Neural progenitor cell (in vitro differentiated cells): ENCODE measurements at regions not wholly inside any gene's neighbourhood (a gene's known extent, or its start where the extent isn't known, plus 50 kb on each side); places are given as distances from the start of the nearest gene placed in this dataset.

Source experiments
- DNase-seq: peaks from one replicate; pipeline ENCODE4 v3.0.0-alpha.2; 2016; ENCODE audit warnings: low spot score
- H2AFZ ChIP-seq: fragments of 200-600 bp; sonication (generic); replicated peaks from 2 replicates; pipeline ENCODE4 v1.6.1; 2016; ENCODE audit warnings: antibody characterized with exemption
- H3F3A ChIP-seq: fragments of 200-600 bp; sonication (generic); 2 replicates; pipeline ENCODE4 v1.6.1; 2016; ENCODE audit warnings: antibody characterized with exemption, low read depth
- H3K27ac ChIP-seq: fragments of 200-600 bp; sonication (generic); 2 replicates; pipeline ENCODE4 v1.5.1; 2016; ENCODE audit warnings: mild to moderate bottlenecking
- H3K27me3 ChIP-seq: fragments of 200-600 bp; sonication (generic); 2 replicates; pipeline ENCODE4 v1.6.1; 2016; ENCODE audit warnings: mild to moderate bottlenecking, moderate library complexity
- H3K36me3 ChIP-seq: fragments of 200-600 bp; sonication (generic); 2 replicates; pipeline ENCODE4 v1.5.1; 2016
- H3K4me1 ChIP-seq: fragments of 200-600 bp; sonication (generic); 2 replicates; pipeline ENCODE4 v1.6.1; 2016; ENCODE audit warnings: mixed run types
- H3K4me2 ChIP-seq: fragments of 200-600 bp; sonication (generic); 2 replicates; pipeline ENCODE4 v1.6.1; 2016
- H3K4me3 ChIP-seq: fragments of 200-600 bp; sonication (generic); 2 replicates; pipeline ENCODE4 v1.5.1; 2016
- H3K79me2 ChIP-seq: fragments of 200-600 bp; sonication (generic); 2 replicates; pipeline ENCODE4 v1.6.1; 2016; ENCODE audit warnings: low read depth
- H3K9ac ChIP-seq: fragments of 200-600 bp; sonication (generic); 2 replicates; pipeline ENCODE4 v1.6.1; 2016
- H3K9me3 ChIP-seq: fragments of 200-600 bp; sonication (generic); 2 replicates; pipeline ENCODE4 v1.5.1; 2016; ENCODE audit warnings: low read depth
- H4K20me1 ChIP-seq: fragments of 200-600 bp; sonication (generic); 2 replicates; pipeline ENCODE4 v1.6.1; 2016; ENCODE audit warnings: low read depth
- H3K27ac Mint-ChIP-seq: 3 replicates; pipeline ENCODE4 v1.8.0; 2021; ENCODE audit warnings: mixed read lengths
- H3K27me3 Mint-ChIP-seq: 2 replicates; pipeline ENCODE4 v1.8.0; 2022; ENCODE audit warnings: low read depth, mild to moderate bottlenecking, inconsistent platforms, moderate library complexity, mixed read lengths; ENCODE audit not compliant: insufficient read depth
- H3K36me3 Mint-ChIP-seq: 3 replicates; pipeline ENCODE4 v1.8.0; 2021; ENCODE audit warnings: mixed read lengths
- H3K4me1 Mint-ChIP-seq: 3 replicates; pipeline ENCODE4 v1.8.0; 2021; ENCODE audit warnings: mixed read lengths
- H3K4me3 Mint-ChIP-seq: 3 replicates; pipeline ENCODE4 v1.8.0; 2021; ENCODE audit warnings: mild to moderate bottlenecking, moderate library complexity, mixed read lengths
- H3K9me3 Mint-ChIP-seq: 3 replicates; pipeline ENCODE4 v1.8.0; 2020; ENCODE audit warnings: mixed read lengths
- EZH2 ChIP-seq: fragments of 200-600 bp; sonication (generic); IDR thresholded peaks from 2 replicates; pipeline ENCODE4 v1.6.1; 2017; ENCODE audit warnings: antibody characterized with exemption, mild to moderate bottlenecking, moderate library complexity
- EZH2phosphoT487 ChIP-seq: fragments of 200-600 bp; sonication (generic); IDR thresholded peaks from 2 replicates; pipeline ENCODE4 v1.6.1; 2017; ENCODE audit warnings: antibody characterized with exemption
- TF ChIP-seq, protein P1 (sequence below): fragments of 200-600 bp; sonication (generic); IDR thresholded peaks from 2 replicates; pipeline ENCODE4 v1.5.1; 2017; ENCODE audit warnings: antibody characterized with exemption, mild to moderate bottlenecking

DNA sequence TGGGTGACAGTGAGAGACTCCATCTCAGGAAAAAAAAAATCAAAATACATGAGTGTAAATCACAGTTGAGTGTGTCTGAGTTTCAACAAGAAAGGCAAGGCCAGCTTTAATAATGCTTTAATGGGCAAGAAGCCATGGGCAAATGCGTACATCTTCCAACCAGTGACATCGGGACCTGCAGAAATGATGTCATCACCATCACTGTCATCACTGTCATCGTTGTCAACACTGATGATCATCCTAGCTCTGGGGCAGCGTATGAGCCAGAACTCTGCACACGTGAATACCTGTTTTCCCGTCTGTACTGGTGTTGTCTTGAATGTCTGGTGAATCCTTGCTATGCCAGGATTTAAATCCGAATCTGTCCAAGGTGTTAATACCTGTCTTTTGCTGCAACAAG is 712.5 kb downstream of the BRD1 start:
- H3K4me3 Mint-ChIP-seq = no peak overlapping the region
- peaks cover 10% of the 10 kb centered on the region for H3K4me1 ChIP-seq
- DNase-seq = no peak
- no peaks in the 10 kb centered on the region for H3K36me3 Mint-ChIP-seq
- H2AFZ ChIP-seq = no peak overlapping the region
- no peaks in the 10 kb centered on the region for H3K27me3 ChIP-seq
- TF ChIP-seq EZH2 (no peak), EZH2phosphoT487 (no peak)
- TF ChIP-seq, protein P1, sequence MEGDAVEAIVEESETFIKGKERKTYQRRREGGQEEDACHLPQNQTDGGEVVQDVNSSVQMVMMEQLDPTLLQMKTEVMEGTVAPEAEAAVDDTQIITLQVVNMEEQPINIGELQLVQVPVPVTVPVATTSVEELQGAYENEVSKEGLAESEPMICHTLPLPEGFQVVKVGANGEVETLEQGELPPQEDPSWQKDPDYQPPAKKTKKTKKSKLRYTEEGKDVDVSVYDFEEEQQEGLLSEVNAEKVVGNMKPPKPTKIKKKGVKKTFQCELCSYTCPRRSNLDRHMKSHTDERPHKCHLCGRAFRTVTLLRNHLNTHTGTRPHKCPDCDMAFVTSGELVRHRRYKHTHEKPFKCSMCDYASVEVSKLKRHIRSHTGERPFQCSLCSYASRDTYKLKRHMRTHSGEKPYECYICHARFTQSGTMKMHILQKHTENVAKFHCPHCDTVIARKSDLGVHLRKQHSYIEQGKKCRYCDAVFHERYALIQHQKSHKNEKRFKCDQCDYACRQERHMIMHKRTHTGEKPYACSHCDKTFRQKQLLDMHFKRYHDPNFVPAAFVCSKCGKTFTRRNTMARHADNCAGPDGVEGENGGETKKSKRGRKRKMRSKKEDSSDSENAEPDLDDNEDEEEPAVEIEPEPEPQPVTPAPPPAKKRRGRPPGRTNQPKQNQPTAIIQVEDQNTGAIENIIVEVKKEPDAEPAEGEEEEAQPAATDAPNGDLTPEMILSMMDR = no peak
- no peak overlapping the region for H3K27ac ChIP-seq
- H3K27ac Mint-ChIP-seq = no peak overlapping the region
- peaks cover 5% of the 10 kb centered on the region for H3K27me3 Mint-ChIP-seq
- H4K20me1 ChIP-seq = no peaks in the 10 kb centered on the region
- H3K9me3 ChIP-seq = no peaks in the 10 kb centered on the region
- H3K4me1 Mint-ChIP-seq = peaks cover 14% of the 10 kb centered on the region
- no peaks in the 10 kb centered on the region for H3F3A ChIP-seq
- H3K36me3 ChIP-seq = no peaks in the 10 kb centered on the region
- no peak overlapping the region for H3K4me3 ChIP-seq
- no peak overlapping the region for H3K9ac ChIP-seq
- H3K9me3 Mint-ChIP-seq = no peaks in the 10 kb centered on the region
- no peak overlapping the region for H3K4me2 ChIP-seq
- H3K79me2 ChIP-seq = no peaks in the 10 kb centered on the region

- Histone ChIP-seq H2AFZ (no peak overlapping the region), H3K27me3 (no peaks in the 10 kb centered on the region), H4K20me1 (no peaks in the 10 kb centered on the region), H3K4me3 (no peak overlapping the region), H3K79me2 (no peaks in the 10 kb centered on the region), H3K9me3 (no peaks in the 10 kb centered on the region), H3K36me3 (no peaks in the 10 kb centered on the region), H3K9ac (no peak overlapping the region), H3K27ac (no peak overlapping the region), H3K4me2 (no peak overlapping the region), H3F3A (no peaks in the 10 kb centered on the region), H3K4me1 (no peaks in the 10 kb centered on the region)
- no peak for TF ChIP-seq EZH2
- TF ChIP-seq EZH2phosphoT487 = no peak
- TF ChIP-seq, protein P1 = no peak
- no peak for DNase-seq
- Mint-ChIP-seq H3K4me3 (no peak overlapping the region), H3K9me3 (no peaks in the 10 kb centered on the region), H3K4me1 (peaks cover 4% of the 10 kb centered on the region), H3K27ac (no peak overlapping the region), H3K36me3 (no peaks in the 10 kb centered on the region), H3K27me3 (peaks cover 5% of the 10 kb centered on the region)
These were observed 713.9 kb downstream of the BRD1 start for GRCh38 chr22:49113758-49114157.

GRCh38 chr22:49112661-49113626 is 714.7 kb downstream of the BRD1 start:
- no peak overlapping the region for H3K4me2 ChIP-seq
- TF ChIP-seq, protein P1 = no peak
- TF ChIP-seq EZH2 (no peak), EZH2phosphoT487 (no peak)
- no peak overlapping the region for H3K27ac ChIP-seq
- H3K27me3 Mint-ChIP-seq = peaks cover 5% of the 10 kb centered on the region
- no peaks in the 10 kb centered on the region for H3K9me3 Mint-ChIP-seq
- no peaks in the 10 kb centered on the region for H3K4me1 ChIP-seq
- H3K27ac Mint-ChIP-seq = no peak overlapping the region
- no peaks in the 10 kb centered on the region for H3K79me2 ChIP-seq
- no peak for DNase-seq
- H3F3A ChIP-seq = no peaks in the 10 kb centered on the region
- H3K36me3 ChIP-seq = no peaks in the 10 kb centered on the region
- H3K27me3 ChIP-seq = no peaks in the 10 kb centered on the region
- H3K9me3 ChIP-seq = no peaks in the 10 kb centered on the region
- no peaks in the 10 kb centered on the region for H3K36me3 Mint-ChIP-seq
- H4K20me1 ChIP-seq = no peaks in the 10 kb centered on the region
- H3K4me3 Mint-ChIP-seq = no peak overlapping the region
- H3K9ac ChIP-seq = no peak overlapping the region
- peaks cover 4% of the 10 kb centered on the region for H3K4me1 Mint-ChIP-seq
- H2AFZ ChIP-seq = no peak overlapping the region
- H3K4me3 ChIP-seq = no peak overlapping the region
